ENCODE measurements at regions not wholly inside any gene's neighbourhood (a gene's known extent, or its start where the extent isn't known, plus 50 kb on each side); places are given as distances from the start of the nearest gene placed in this dataset.

GRCh38 chr12:77766224-77766623 is 64.5 kb upstream of the NAV3 start:
- TF ChIP-seq, protein P1, sequence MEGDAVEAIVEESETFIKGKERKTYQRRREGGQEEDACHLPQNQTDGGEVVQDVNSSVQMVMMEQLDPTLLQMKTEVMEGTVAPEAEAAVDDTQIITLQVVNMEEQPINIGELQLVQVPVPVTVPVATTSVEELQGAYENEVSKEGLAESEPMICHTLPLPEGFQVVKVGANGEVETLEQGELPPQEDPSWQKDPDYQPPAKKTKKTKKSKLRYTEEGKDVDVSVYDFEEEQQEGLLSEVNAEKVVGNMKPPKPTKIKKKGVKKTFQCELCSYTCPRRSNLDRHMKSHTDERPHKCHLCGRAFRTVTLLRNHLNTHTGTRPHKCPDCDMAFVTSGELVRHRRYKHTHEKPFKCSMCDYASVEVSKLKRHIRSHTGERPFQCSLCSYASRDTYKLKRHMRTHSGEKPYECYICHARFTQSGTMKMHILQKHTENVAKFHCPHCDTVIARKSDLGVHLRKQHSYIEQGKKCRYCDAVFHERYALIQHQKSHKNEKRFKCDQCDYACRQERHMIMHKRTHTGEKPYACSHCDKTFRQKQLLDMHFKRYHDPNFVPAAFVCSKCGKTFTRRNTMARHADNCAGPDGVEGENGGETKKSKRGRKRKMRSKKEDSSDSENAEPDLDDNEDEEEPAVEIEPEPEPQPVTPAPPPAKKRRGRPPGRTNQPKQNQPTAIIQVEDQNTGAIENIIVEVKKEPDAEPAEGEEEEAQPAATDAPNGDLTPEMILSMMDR (conservative IDR thresholded peaks at IDR 0.05; ENCODE audit: low read length), result no peak
- no peak for TF ChIP-seq EZH2phosphoT487 (IDR thresholded peaks at IDR 0.05; ENCODE audit: borderline replicate concordance)
- H3K27me3 ChIP-seq (ENCODE audit: insufficient read depth, low read length, poor library complexity, severe bottlenecking), result no peaks in the 10 kb centered on the region

DNA sequence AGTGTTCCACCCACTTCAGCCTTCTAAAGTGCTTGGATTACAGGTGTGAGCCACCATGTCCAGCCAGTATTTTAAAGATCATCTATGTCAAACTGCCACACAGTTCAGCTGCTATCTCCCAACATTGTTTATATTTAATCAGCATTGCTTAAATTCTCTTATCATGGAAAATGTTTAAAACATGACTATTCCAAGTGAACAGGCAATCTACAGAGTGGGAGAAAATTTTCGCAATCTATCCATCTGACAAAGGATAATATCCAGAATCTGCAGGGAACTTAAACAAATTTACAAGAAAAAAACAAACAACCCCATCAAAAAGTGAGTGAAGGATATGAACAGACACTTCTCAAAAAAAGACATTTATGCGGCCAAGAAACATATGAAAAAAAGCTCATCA is 69.4 kb upstream of the NAV3 start:
- H4K20me1 ChIP-seq (ENCODE audit: insufficient read depth, low read length, poor library complexity, severe bottlenecking), result no peaks in the 10 kb centered on the region
- no peaks in the 10 kb centered on the region for H3K9me3 ChIP-seq (ENCODE audit: insufficient read depth, low read depth, low read length)
- H3K9ac ChIP-seq (ENCODE audit: low read depth, low read length, poor library complexity, severe bottlenecking), result no peak overlapping the region
- H3K4me2 ChIP-seq (ENCODE audit: low read depth, low read length, poor library complexity, severe bottlenecking), result no peak overlapping the region
- no peak overlapping the region for H2AFZ ChIP-seq (ENCODE audit: low read length)
- TF ChIP-seq, protein P1 (conservative IDR thresholded peaks at IDR 0.05; ENCODE audit: low read length), result no peak
- no peak for TF ChIP-seq EZH2phosphoT487 (IDR thresholded peaks at IDR 0.05; ENCODE audit: borderline replicate concordance)
- H3F3A ChIP-seq (ENCODE audit: low read depth), result no peaks in the 10 kb centered on the region
- no peaks in the 10 kb centered on the region for H3K36me3 ChIP-seq (ENCODE audit: insufficient read depth, low read length)
- H3K27me3 ChIP-seq (ENCODE audit: insufficient read depth, low read length, poor library complexity, severe bottlenecking), result no peaks in the 10 kb centered on the region
- H3K4me1 ChIP-seq (ENCODE audit: insufficient read depth, low read length, poor library complexity, severe bottlenecking), result no peaks in the 10 kb centered on the region
- no peak overlapping the region for H3K4me3 ChIP-seq (ENCODE audit: low read length, poor library complexity, severe bottlenecking)
- H3K79me2 ChIP-seq (ENCODE audit: insufficient read depth, low read length), result no peaks in the 10 kb centered on the region
- H3K9me2 ChIP-seq (replicated peaks; ENCODE audit: low read depth, low read length), result no peaks in the 10 kb centered on the region

More at GRCh38 chr12:77766224-77766623, 64.5 kb upstream of the NAV3 start:
- no peak overlapping the region for H3K4me3 ChIP-seq (ENCODE audit: low read length, poor library complexity, severe bottlenecking)
- no peaks in the 10 kb centered on the region for H4K20me1 ChIP-seq (ENCODE audit: insufficient read depth, low read length, poor library complexity, severe bottlenecking)
- no peaks in the 10 kb centered on the region for H3F3A ChIP-seq (ENCODE audit: low read depth)
- H3K4me1 ChIP-seq (ENCODE audit: insufficient read depth, low read length, poor library complexity, severe bottlenecking), result no peaks in the 10 kb centered on the region
- no peaks in the 10 kb centered on the region for H3K79me2 ChIP-seq (ENCODE audit: insufficient read depth, low read length)
- no peak overlapping the region for H3K4me2 ChIP-seq (ENCODE audit: low read depth, low read length, poor library complexity, severe bottlenecking)
- no peaks in the 10 kb centered on the region for H3K36me3 ChIP-seq (ENCODE audit: insufficient read depth, low read length)
- H3K9ac ChIP-seq (ENCODE audit: low read depth, low read length, poor library complexity, severe bottlenecking), result no peak overlapping the region
- H3K9me2 ChIP-seq (replicated peaks; ENCODE audit: low read depth, low read length), result no peaks in the 10 kb centered on the region
- no peak overlapping the region for H2AFZ ChIP-seq (ENCODE audit: low read length)
- H3K9me3 ChIP-seq (ENCODE audit: insufficient read depth, low read depth, low read length), result peaks cover 10% of the 10 kb centered on the region; the same call in 1 of the 2 replicates

GRCh38 chr12:77760271-77761025 is 70.2 kb upstream of the NAV3 start:
- H2AFZ ChIP-seq (ENCODE audit: low read length), result no peak overlapping the region

More at GRCh38 chr12:77760271-77761025, 70.2 kb upstream of the NAV3 start:
- Histone ChIP-seq H4K20me1 (ENCODE audit: insufficient read depth, low read length, poor library complexity, severe bottlenecking) (no peaks in the 10 kb centered on the region), H3K36me3 (ENCODE audit: insufficient read depth, low read length) (no peaks in the 10 kb centered on the region), H3K4me3 (ENCODE audit: low read length, poor library complexity, severe bottlenecking) (no peak overlapping the region), H3K4me1 (ENCODE audit: insufficient read depth, low read length, poor library complexity, severe bottlenecking) (no peaks in the 10 kb centered on the region), H3F3A (ENCODE audit: low read depth) (no peaks in the 10 kb centered on the region), H3K9me3 (ENCODE audit: insufficient read depth, low read depth, low read length) (no peaks in the 10 kb centered on the region), H3K79me2 (ENCODE audit: insufficient read depth, low read length) (no peaks in the 10 kb centered on the region), H3K4me2 (ENCODE audit: low read depth, low read length, poor library complexity, severe bottlenecking) (no peak overlapping the region), H3K9ac (ENCODE audit: low read depth, low read length, poor library complexity, severe bottlenecking) (no peak overlapping the region), H3K9me2 (replicated peaks; ENCODE audit: low read depth, low read length) (no peaks in the 10 kb centered on the region), H3K27me3 (ENCODE audit: insufficient read depth, low read length, poor library complexity, severe bottlenecking) (no peaks in the 10 kb centered on the region)
- no peak for TF ChIP-seq EZH2phosphoT487 (IDR thresholded peaks at IDR 0.05; ENCODE audit: borderline replicate concordance)
- TF ChIP-seq, protein P1 (conservative IDR thresholded peaks at IDR 0.05; ENCODE audit: low read length), result no peak

All from Loucy (cell line).